C4-2B (cell line): ENCODE measurements at regions not wholly inside any gene's neighbourhood (a gene's known extent, or its start where the extent isn't known, plus 50 kb on each side); places are given as distances from the start of the nearest gene placed in this dataset.

Source experiments
- CTCF ChIP-seq: fragments of 450-650 bp; conservative IDR thresholded peaks from 2 replicates; pipeline ENCODE4 v1.5.1; 2017; ENCODE audit warnings: mild to moderate bottlenecking
- ZFX ChIP-seq: fragments of 450-650 bp; IDR thresholded peaks from 2 replicates; pipeline ENCODE4 v1.6.1; 2017

GRCh38 chr2:2614452-2614851 lies 283.4 kb upstream of the MYT1L start:
- TF ChIP-seq CTCF (no peak), ZFX (no peak)
